Lower leg skin (tissue), 3 donors: ENCODE measurements at regions not wholly inside any gene's neighbourhood (a gene's known extent, or its start where the extent isn't known, plus 50 kb on each side); places are given as distances from the start of the nearest gene placed in this dataset.

Experiments used
- POLR2A ChIP-seq, 2 donors: fragments of 450-650 bp; IDR thresholded peaks; one replicate each; pipeline ENCODE4 v1.6.1; 2016 to 2017; ENCODE audit warnings: antibody characterized with exemption in 2 of 2, mild to moderate bottlenecking in 1 of 2, moderate library complexity in 1 of 2
- TF ChIP-seq, protein P1 (sequence below), 3 donors: fragments of 450-650 bp; IDR thresholded peaks; one replicate each; pipeline ENCODE4 v1.5.1; 2016; ENCODE audit warnings: antibody characterized with exemption in 3 of 3, mild to moderate bottlenecking in 3 of 3, moderate library complexity in 2 of 3

DNA sequence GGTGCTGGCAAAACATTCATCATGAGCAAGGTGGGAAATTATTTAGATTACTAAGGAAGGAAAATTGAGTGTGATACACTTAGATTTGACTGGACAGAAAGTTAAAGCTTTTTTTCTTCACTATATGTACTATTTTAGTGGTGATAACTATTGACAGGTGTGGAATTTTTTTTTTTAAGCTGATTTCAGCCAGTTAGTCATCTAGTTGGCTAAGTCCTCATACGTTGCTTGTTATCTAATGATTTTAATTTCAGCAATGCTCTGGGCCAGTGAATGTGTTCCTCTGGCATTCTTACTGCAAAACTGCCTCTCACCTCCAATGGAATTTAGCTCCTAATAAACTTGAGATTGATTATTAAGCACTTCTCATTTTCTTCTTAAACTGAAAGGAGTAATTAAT, 1223.2 kb upstream of the ACVR2A start:
- TF ChIP-seq, protein P1, sequence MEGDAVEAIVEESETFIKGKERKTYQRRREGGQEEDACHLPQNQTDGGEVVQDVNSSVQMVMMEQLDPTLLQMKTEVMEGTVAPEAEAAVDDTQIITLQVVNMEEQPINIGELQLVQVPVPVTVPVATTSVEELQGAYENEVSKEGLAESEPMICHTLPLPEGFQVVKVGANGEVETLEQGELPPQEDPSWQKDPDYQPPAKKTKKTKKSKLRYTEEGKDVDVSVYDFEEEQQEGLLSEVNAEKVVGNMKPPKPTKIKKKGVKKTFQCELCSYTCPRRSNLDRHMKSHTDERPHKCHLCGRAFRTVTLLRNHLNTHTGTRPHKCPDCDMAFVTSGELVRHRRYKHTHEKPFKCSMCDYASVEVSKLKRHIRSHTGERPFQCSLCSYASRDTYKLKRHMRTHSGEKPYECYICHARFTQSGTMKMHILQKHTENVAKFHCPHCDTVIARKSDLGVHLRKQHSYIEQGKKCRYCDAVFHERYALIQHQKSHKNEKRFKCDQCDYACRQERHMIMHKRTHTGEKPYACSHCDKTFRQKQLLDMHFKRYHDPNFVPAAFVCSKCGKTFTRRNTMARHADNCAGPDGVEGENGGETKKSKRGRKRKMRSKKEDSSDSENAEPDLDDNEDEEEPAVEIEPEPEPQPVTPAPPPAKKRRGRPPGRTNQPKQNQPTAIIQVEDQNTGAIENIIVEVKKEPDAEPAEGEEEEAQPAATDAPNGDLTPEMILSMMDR (IDR thresholded peaks at IDR 0.05): no peak
- no peak for TF ChIP-seq POLR2A (IDR thresholded peaks at IDR 0.05)
